ENCODE measurements at regions not wholly inside any gene's neighbourhood (a gene's known extent, or its start where the extent isn't known, plus 50 kb on each side); places are given as distances from the start of the nearest gene placed in this dataset.

DNA sequence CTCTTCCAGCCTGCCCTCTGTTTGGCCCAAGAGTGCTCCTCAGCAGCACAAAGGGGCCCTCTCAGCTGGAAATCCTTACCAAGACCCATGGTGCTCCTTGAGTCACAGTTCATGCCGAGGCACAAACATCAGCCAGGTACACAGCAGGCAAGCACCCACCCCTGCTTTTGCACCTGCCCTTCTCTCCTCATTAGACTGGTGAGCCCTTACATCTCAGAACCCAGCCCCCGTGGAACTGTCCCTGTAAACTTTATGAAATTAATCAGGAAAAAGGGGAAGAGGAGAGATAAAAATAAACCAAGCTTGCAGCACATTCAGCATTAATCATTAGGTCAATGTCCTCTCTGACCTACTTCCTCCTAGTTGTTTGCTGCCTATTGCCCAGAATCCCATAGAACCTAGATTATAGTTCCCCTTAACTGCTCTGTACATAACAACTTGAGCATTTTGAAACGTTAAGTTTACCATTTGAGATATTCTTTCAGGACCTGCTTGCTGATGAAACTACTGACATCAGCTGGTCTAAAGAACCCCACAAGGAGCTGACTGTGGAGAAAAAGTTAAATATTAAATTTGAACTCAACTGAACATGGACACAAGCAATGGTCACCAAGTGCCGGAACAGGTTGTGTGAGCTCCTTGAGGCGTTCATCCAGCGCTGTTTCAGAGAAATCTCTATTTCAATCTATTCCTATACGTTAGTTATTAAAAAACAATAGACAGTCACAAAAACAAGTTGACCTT is 738.4 kb downstream of the MATN1 start:
- DNase-seq: peak in 1 of 42 donors; percentile 24
- intact Hi-C loops (cut with DNase I): no loop called here

DNA sequence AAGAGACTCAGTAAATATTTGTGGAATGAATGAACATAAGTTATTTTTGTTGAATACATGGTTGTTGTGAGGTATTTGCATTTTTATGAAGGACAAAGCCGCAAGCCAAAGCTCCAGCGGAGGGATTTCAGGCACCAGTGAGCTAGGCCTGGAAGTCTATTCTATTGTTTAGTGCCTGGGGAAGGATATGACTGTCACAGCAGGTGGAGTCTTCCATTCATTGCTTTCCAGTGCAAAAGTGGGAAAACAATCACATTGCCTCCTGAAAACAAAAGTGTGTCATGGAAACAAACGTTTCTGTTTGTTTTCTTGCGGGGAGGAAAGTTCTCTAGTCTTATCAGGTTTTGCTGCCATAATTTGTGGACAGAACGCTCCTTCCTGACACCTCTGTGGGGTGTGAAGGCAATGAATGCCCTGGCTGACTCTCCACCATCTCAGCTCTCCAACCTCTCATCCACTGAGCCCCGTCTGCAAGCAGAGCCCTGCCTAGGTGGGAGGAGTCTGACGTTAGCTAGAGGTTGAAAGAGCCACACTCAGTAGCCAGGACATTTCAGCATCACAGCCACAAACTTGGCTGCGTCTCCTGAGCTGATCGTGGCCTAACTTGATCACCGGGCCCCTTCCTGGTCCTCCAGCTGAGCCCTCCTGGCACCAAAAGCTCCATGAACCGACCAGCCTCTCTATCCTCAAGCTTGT is 739.1 kb downstream of the MATN1 start:
- peak in 1 of 42 donors; percentile 35 for DNase-seq
- intact Hi-C loops (cut with DNase I): no loop called here

DNA sequence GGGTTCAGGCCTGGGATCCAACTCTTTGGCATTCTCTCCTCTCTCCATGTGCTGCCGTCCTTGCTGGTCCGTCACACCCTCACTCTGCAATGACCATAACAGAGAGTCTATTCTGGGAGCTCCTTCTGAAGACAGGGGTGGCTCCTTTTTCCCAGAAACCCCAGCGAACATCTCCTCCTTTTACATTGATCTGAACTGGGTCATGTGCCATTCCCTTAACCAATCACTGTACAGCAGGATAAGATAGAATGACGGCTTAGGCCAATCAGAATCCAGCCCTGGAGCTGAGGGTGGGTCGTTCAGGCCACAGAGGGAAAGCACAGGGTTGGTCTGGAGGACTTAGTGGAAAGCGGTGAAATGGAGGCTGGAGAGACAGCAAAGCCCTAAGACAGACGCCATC is 740.1 kb downstream of the MATN1 start:
- intact Hi-C loops (cut with DNase I): no loop called here
- DNase-seq: peak in 1 of 42 donors; percentile 13

DNA sequence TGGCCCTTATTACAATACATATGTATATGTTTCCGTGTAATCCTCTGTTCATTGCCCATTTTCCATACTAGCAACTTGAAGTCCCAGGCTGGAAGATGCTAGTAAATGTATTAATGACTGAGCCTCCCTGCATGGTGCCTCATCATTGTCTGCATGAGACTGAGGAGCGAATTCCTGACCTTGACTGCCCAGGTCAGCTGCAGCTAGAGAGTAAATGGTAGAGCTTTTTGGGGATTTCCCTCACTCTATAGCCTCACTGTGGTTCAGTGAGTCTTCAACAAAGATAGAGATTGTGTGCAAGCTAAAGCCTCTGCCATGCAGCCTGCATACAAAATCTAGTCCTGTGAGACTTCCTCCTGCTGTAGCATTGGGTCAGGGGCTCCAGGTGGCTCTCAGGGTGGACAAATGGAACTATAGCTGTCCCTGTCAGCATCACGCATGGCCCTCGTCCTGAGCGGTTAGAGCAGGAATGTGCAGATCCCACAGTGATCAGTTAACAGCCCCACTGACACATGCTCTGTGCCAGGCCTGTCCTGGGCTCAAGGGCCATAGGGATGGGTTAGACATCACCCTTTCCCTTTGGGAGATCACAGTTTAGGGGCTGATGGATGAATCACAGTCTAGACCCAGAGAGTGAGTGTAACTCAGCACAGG is 741.7 kb downstream of the MATN1 start:
- intact Hi-C loops (cut with DNase I): no loop called here
- peak in 1 of 42 donors; percentile 25 for DNase-seq

DNA sequence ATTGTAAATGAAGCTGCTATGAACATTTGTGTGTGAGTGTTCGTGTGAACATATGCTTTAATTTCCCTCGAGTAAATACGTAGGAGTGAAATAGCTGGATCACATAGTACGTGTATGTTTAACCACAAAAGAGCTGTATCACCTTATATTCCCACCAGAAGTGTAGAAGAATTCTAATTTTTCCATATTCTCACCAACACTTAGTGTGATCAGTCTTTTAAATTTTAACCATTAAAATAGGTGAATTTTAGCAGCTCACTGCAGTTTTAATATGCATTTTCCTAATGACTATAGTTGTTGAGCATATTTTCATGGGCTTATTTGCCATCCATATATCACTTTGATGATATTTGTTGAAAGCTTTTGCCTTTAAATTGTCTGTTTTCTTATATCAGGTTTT is 741.2 kb downstream of the PTPRU start:
- intact Hi-C loops (cut with DNase I): no loop called here
- no peak for DNase-seq

DNA sequence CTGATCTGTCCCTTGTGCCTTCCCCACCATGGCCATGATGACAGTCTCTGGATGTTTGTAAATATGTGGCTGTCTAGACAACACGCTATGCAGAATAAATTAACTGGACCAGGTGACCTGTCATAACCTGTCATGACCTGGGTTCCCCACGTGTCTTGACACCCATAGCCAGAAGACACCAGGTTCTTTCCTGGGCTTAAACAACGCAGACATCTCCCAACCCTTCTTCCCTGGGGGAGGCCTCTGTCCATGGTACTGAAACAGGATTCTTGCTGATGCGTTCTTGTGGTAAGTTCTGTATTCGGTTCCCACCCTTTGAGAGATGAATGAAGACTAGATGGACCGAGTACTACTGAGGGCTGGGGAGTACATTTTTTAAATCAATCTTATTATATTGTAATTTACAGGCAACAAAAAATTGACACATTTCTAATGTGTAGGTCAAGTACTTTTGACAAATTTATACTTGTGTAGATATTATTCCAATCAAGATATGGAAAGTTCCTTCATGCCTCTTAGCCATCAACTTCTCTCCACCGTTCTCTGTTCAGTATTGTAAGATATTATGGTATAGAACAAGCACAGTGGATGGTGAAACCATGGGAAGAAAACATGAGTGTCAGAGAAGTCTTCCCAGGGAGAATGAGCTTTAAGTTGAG is 738.8 kb downstream of the PTPRU start:
- intact Hi-C loops (cut with DNase I): no loop called here
- DNase-seq: no peak

DNA sequence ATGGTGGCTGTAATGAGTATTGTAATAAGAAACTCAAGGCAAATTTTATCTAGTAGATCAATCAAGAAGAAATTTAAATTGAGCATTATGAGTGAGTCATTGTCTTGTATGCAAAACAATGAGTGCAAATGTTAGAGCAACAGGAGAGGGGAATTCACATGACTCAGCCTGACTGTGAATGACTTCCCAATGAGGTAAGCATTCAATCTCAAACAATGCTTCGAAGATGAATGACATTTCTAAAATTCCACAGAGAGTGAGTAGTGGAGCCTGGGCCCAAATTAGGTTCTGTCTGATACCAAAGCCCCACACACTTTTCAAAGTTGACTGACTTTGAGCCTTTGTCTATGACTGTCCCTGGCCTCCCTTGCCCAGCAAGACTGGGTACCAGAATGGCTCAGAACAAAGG is 738.0 kb downstream of the PTPRU start:
- intact Hi-C loops (cut with DNase I): no loop called here
- peak in 15 of 42 donors; percentile 17 to 66 (median 29) for DNase-seq

DNA sequence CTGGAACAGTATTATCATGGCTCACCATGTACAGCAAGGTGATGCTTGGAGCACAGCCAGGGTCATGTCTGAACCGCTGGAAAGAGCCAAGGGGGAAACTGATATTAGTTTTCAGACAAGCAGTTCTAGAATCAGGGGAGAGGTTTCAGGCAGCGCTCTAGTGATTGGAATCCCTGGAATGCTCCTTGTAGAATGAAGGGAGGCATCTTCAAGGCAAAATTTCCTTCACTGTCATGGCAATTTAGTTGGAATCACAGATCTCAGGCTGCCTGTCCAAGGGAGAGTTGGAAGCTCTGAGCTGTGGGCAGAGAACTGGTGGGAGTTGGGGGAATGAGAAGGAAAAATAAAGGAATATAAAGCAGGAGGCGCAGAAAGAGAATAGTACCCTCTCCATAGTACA is 737.1 kb downstream of the PTPRU start:
- no peak for DNase-seq
- intact Hi-C loops (cut with DNase I): no loop called here

DNA sequence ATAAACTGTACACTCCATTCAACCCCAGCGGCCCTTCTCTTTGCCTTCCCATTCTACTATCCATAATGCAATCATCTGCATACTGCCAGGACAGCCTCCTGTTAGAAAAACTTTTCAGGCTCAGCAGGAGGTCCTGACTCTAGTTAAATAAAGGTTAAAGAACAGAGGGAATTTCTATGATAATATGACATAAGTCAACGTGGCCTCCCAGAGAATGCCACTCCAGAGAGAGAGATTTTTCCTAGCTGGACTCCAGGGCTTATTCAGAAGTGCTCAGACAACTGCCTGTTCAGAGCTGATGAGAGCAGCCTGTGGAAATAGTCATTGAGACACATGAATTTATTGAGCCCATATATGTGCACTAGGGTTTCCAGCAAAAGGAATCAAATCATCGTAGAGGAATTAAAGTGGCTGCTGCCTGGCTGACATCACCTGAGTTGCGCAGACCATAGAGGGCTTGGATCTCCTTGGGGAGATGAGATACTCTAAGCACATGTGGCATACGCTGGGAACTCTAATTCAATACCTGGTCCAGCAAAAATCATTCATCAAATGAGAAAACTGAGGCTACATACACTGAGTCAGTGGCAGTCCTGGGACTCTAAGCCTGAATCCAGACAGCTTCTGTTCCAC is 736.2 kb downstream of the PTPRU start:
- DNase-seq: no peak
- intact Hi-C loops (cut with DNase I): no loop called here

DNA sequence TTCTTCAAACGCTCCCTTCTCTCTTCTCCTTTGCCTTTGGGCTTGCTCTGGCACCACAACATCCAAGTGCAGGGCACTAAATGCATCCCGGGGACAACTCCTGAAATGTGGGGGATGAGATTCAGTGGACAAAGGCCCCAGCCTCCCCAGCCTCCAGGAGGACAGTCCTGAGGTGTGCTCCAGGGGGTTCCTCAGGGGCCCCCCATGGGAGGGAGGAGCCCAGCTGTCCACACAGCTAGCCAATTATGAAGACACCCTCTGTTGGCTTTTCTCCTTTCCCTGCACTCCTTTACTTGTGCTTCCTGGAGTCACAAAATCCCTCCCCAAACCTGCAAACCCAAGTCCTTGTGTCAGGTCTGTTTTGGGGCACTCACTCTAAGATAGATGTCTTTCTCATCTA is 735.4 kb downstream of the PTPRU start:
- DNase-seq: no peak
- intact Hi-C loops (cut with DNase I): no loop called here

DNA sequence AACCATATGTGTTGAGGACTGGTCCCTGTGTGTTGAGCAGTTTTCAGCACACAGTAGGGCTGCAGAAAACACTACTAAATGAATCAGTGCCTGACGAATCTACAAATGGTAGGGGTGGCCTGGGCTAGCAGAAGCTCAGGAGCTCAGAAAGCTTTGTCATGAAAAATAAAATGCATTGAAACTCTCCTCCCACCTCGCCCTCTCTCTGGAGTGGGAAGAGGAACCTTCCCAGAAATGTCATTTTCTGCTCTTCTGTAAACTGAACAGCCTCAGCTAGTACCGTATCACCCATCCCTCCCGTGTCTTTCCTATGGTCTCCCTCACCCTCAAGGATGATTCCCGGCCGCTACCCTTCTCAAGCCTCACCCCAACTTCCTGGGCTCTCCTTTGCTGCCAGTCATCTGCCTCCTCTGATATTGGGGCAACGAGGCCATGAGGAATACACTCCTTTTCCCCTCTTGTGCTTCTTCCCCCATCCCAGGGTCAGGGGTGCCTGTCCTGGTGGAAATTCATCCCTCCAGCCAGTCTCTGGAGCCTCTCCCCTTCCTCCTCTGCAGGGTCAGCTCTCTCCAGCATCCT is 734.5 kb downstream of the PTPRU start:
- peak in 11 of 42 donors; percentile 3 to 53 (median 26) for DNase-seq
- intact Hi-C loops (cut with DNase I): no loop called here

DNA sequence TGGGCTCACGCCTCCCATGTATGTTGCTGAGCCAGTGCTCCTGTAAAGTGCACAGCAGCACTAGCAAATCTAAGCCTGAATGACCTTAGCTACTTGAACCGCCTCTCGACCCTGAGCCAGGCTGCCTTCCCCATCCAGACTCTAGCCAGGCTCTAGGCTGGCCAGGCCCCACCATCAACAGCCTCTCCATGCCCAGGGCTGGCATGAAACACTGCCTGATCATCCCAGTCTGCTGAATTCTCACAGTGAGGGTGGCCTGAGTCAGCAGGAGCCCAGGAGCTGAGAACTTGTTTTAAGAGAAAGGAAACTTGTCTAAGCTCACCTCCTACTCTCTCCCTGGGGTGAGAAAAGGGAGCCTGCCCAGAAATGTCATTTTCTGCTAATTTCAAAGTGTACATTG is 733.3 kb downstream of the PTPRU start:
- intact Hi-C loops (cut with DNase I): no loop called here
- peak in 7 of 42 donors; percentile 11 to 58 (median 26) for DNase-seq

DNA sequence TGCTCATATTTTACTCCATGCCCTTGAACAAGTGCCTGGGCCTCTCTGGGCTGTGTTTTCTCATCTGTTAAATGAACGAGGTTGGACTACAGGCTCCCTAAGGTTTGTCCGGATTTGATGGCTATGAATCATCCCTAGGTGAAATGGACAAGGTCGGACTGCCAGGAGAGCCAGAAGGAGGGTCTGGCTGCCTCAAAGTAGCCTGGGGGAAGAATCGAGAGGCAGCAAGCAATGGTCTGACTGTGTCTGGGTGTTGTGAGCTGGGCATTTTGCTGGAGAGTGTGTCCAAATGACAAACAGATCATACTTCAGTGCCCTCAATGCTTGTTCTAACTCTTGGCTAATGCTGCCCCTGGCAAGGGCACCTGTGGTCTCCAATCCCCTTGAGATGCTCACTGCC is 730.9 kb downstream of the PTPRU start:
- DNase-seq: no peak

DNA sequence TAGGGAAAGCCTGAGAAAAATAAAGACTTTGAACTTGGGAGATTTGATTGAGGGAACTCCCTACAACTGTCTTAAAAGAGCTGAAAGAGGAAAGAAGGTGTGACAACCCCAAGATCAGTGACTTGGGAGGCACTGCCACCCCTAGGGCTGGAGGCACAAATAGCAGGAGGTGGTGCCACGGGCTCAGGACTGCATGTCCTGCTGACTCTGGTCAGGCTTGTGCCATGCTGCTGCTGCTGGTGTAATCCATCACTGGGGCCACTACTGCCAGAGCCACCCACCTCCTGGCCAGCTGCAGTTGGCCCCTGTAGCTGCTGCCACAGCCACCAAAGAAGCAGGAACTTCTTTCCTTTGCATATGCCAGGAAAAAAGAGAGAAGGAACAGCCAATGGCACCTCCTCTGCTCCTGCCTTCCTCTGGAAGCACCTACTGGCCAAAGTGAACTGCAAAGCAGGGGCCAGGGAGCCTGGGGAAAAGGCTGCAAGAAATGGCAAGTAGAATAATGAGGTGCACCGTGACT is 730.3 kb downstream of the PTPRU start:
- peak in 4 of 42 donors; percentile 1 to 24 (median 4) for DNase-seq
- intact Hi-C loops (cut with DNase I): no loop called here

More for the DNA sequence above, 730.9 kb downstream of the PTPRU start:
- intact Hi-C loops (cut with DNase I): no loop called here

DNA sequence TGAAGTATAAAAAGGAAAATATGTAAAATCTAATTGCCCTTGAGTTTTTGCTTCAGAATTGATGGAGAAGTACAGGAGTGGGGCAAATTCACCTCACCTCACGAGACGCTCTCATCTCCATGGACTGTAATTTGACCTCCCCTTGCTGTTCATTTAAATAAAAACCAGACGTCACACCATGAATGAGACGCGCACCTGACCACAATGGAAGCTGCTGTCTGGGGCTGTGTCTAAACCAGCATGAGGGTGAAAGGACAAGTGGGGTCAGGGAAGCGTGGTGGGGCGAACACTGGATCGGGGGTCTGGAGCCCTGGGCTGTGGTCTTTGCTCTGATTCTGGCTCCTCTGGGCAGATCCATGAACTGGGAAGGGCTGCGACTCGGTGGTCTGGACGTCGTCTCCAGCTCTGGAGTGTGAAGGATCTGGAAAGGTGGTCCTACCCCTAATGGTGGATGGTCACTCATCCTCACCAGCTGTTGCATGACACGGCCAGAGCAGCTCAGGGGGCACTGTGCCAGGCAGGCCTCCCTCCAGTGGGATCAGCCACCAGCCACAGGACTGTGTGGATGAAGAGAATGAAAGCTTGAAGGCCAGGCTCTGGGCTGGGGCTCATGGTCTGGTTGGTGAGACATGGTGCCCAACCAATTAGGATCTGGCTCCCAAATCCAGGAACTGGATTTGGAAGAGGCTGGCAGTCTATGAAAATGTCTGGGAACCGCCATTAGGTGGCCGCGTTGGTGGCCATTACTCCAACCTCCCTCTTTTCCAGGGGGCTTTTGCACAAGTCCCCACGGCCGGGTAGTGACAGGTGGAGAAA is 728.6 kb downstream of the PTPRU start:
- intact Hi-C loops (cut with DNase I): no loop called here
- peak in 4 of 42 donors; percentile 1 to 31 (median 12) for DNase-seq

DNA sequence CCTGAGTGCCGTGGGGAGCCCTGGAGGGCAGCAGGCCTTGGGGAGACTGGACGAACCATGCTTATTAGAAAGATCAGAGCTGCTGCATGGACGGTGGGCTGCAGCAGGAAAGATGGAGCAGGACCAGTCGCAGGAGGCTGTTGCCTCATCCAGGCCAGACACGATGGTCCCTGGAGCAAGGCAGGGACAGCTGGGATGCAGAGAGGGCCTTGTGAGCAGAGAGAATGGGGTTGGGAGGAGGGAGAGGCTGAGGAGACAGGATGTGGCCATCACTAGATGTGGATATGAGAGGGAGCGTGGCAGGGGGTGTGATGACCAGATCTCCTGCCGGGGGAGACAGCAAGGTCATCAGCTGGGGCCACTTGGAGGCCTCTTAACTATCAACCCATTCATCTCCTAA is 727.6 kb downstream of the PTPRU start:
- DNase-seq: peak in 1 of 42 donors; percentile 5
- intact Hi-C loops (cut with DNase I): no loop called here

DNA sequence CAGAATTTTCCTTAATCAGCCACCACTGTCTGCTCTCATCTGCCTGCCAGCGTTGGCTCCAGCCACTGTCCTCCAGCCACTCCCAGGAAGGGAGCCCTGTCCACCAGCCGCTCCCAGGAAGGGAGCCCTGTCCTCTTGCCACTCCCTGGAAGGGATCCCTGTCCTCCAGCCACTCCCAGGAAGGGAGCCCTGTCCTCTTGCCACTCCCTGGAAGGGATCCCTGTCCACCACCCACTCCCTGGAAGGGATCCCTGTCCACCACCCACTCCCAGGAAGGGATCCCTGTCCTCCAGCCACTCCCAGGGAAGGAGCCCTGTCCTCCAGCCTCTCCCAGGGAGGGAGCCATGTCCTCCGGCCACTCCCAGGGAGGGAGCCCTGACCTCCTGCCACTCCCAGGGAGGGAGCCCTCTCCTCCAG is 726.5 kb downstream of the PTPRU start:
- DNase-seq: peak in 2 of 42 donors; percentile 4 to 12
- intact Hi-C loops (cut with DNase I): no loop called here

DNA sequence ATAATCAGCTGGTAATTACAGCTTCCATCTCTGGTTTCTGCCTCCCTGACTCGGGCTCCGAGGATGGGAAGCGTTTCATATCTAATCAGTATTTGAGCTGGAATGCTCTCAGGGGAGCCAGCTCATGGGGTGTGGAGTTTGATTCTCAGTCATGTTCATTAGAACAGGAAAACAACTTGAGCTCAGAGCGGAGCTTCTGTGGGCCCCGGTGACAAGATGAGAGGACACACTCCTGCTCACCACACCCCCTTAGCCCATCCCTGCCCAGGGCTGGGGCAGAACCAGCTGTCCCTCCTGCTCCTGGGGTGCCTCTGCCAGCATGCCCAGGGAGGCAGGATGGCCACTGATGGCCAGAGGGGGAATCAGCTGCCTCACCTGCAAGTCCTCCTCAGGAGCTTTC is 726.0 kb downstream of the PTPRU start:
- peak in 1 of 42 donors; percentile 14 for DNase-seq
- intact Hi-C loops (cut with DNase I): no loop called here

All from head of caudate nucleus (tissue), 42 donors.